GM21576 (cell line): ENCODE measurements at regions not wholly inside any gene's neighbourhood (a gene's known extent, or its start where the extent isn't known, plus 50 kb on each side); places are given as distances from the start of the nearest gene placed in this dataset.
"Not testable (repeated sequence)": the region's sequence is repeated elsewhere in the genome, so short reads cannot be mapped to it uniquely, and the experiment has no call there.

ENCODE experiments used
- ATAC-seq: cut with Tn5 transposase; IDR thresholded peaks from one replicate; pipeline ENCODE4 v1.9.1; 2021; ENCODE audit warnings: mild to moderate bottlenecking, moderate library complexity; ENCODE audit not compliant: unreplicated experiment

DNA sequence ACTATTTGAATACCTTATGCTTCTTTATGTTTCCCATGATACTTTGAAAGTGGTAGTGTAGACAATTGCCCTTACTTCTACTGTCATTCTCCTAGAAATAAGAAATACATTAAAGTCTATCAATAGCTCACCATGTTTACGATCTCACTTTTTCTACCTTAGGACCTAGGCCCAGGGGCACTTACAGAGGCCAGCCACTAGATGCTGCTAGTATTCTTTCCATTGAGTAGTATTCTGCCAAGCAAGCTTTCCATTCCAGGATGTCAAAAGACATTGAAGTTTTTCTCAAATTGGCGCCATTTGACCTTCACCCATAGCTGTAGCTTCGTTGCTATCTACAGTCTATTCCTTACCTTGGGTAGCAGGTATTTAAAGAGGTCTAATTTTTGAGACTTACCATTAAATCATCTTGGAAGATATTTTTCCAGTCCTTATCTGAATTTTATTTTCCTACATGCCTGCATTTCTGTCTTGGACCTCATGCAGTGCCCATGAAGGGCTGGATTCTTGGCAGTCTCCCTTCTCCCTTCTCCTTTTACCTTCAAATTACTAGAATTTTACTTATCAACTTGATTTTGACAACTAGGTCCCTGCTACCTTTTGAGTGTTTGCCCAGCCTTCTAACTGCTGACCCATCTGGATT lies 246.0 kb upstream of the NUDT12 start:
- ATAC-seq = peak; percentile 91

DNA sequence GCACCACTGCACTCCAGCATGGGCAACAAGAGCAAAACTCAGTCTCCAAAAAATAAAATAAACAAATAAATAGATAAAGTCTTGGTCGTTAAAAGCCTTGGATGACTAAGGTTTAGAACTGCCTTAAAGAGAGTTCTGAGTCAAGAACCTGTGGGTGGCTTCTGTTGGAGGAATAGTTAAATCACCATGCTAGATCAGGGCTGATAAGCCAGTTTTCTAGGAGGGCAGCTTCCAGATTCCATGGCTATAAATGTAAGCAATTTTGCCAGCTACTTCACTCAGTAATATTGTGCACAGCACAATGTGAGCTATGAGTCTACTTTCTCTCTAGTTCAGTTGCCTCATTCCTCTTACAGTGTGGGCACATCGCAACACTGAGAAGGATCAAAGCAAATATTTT lies 242.1 kb upstream of the NUDT12 start:
- no peak for ATAC-seq

DNA sequence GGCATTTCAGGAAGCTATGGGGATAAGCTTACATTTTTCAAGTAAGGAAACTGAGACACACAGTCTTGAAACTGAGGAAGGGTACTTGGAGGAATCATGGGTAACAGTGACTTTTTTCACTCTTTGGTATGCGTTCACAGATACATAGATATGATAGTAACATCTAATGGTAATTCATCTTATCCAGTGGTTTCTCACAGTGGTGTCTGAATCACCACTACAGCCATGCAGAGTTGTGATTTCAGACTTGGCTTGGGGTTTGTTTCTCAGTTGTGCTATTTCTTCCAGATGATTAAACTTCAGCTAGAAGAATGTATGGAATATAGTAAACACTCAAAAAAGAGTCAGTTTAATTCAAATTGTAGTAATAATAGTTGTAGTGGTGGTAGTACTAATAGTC lies 239.1 kb upstream of the NUDT12 start:
- ATAC-seq = no peak

DNA sequence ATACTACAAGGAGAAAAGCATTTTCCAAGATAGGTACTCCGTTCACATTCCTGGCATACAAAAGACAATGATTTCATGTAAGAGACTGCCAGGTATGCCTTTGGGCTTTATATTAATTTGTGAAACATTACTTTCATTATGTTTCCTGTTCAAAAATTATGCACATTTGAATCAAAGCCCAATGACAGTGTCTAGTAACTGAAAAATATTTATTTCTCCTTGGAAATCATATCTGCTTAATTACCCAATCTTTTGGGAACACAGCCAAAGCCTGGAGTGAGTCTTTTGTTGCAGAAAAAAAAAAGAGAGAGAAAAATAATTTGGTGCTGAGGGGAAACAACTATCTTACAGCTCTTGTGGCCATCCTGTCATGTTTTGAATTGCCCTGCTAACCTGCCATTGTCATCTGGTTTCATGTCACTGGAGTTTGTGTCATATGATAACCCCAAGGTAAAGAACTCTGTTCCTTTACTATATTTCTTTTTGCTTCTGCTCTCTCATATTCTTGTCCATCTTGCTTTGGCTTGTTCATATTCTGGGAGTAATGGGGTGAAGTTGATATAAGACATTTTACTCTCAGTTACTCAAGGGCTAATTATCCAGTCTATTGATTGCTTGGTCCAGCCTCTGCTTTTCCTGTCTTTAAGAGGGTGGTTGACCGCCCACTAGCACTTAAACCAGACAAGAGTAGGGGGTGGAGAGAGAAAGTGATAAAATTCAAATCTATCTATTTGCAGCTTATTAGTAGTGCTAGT lies 238.3 kb upstream of the NUDT12 start:
- ATAC-seq = no peak

DNA sequence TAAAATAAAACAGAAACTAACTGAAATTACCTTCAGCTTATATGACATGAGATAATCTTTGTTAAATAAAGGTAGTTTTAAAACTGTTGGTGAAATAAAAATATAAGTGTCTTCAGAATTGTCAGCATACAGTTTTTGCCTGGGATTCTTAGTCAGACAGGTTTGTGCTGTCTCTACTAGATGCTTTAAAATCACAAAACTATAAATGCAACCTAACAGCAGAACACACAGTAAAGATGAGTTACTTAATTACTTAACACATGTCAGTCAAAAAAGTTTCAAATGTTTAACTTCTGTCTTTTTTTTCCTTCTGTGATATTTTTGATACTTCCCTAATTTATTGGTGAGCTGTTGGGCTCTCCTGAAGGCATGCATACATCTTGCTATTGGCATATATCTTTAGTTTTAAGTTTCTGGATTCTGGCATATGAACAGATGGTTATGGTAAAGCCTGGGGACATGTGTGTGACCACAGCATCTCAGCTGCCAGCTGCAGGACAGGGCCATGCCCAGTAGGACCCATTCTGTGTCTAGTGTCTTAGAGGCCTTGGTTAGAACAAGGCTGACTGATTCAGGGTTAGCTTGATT lies 231.1 kb upstream of the NUDT12 start:
- no peak for ATAC-seq

DNA sequence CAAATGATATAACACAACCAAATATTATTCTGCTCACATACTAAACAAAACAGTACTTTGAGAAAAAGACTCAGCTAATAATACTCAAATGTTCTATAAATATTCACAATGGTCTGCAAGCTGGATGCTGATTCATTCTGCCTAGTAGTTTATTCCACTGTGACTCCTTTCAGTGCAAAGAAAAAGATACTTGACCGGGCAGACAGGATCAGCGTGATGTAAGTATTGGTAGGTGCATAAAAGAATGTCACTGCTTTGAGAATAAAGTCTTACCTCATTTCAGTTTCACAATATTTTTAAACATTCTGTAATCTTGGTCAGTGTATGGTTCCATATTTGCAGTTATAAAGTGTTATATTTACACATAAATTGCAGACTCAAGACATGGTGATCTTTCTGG lies 223.0 kb upstream of the NUDT12 start:
- no peak for ATAC-seq

DNA sequence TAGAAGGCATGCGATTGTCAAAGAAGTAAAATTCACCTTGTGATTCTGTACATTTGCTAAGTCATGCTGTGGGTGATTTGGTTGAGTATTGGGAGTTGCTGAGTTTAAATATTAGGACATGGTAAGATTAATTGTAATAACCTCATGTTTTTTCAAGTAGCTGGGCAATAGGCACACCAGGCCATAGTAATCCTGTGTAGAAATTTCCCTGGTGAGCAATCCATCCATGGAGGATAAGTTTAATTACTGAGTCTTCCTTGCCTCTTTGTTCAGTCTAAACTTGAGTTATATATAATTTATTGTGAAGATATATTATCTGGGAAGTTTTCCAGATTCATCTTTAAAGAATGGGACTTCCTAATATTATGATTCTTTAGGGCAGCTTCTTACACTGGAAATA lies 221.1 kb upstream of the NUDT12 start:
- no peak for ATAC-seq

DNA sequence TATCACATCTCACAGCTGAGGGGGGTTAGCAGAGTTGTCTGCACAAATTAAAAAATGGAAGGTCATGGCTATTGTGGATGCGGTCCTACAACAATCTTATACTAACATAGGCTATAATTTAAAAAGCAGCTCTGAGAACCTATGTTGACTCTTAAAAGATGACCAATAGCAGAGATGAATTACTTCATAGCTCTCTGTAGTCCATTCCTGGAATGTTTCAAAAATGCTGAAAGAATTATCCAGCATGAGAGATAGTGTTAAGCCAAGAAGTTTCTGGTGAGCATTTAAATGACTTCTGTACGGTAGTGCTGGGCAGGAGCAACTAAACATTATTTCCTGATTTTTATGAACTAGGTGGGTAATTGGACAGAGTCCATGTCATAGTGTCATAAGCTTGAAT lies 218.2 kb upstream of the NUDT12 start:
- no peak for ATAC-seq

DNA sequence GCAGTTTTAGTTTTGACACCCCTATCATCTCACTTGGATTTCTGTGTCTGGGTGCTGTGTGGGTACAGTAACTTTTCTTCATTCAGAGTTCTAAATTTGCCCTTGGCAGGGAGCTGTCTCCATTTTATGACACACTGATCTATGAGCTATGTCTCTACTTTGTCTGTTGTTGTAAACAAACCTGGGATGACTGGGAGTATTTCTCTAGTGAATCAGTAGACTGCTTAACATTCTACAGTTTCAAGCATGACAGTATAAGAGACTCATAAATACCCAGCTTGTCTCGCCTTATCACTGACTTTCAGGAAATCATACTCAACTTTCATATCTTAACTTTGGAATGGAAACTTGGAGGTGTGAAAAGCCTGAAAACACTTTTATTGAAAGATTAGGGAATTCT lies 212.1 kb upstream of the NUDT12 start:
- no peak for ATAC-seq

DNA sequence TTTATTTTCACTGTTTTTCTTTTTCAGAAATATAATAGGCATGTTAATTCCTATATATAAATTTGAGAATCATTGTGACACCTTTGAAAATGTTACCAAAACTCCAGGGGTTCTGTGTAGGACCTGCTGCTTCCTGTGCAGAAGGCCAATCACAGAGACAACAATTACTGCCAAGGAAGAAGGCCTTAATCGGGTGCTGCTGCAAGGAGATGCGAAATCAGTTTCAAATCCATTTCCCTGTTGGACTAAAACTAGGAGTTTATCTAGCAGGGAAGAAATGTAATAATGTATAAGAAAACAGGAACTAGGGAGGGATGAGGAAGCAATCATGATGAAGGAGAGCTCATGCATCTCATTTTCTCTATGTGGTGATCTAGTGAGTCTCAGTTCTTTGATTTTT lies 209.7 kb upstream of the NUDT12 start:
- ATAC-seq = no peak

DNA sequence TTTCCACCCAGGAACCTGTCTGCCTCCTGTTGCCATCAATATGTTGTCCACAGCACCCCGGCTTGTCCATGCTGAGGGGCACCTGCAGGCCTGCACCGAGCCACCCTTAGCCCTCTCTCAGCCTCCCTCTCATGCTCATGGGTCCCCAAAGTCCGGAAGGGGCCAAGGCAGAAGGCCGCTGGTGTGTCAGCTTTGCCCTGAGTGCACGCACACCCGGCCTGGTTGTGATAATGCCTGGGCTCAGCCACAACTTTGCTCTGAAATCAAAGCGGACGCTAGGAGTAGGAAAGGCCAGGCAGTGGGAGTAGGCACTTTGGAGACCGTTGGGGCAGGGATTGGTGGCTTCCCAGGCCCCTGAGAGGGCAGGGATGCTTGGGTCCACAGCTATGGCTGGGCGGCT lies 201.8 kb upstream of the NUDT12 start:
- ATAC-seq = no peak

DNA sequence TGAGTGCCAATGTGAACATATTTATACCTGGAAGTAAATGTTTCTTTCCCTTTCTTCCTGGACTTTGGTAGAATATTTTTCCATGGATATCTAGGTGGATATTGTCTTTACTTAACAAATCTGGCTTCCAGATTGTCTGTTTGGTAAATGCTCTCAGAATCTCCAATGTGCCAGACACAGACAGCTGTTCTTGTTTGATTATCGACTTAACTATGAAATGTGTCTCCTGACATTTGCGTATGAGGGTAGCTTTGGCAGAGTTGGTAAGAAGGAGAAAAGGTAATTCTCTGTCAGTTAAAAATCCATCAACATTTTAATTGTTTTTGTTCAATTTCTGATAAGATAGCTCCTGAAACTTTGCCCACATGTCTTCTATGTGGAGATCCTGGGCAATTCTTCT lies 196.4 kb upstream of the NUDT12 start:
- no peak for ATAC-seq

DNA sequence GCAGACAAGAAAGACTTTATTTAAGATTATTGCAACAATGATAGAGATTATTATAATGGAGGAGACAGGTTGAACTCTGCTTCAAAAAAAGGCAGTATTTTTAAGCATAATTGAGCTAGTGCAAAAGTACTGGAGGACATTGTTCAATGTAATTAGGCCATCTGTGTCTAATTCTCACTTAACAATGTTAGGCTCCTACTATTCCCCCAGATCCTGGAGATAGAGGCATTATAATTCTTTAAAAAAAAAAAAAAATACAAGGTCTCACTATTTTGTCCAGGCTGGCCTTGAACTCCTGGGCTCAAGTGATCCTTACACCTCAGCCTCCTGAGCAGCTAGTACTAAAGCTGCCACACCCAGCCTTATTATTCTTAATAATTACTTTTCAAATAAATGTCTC lies 193.4 kb upstream of the NUDT12 start:
- no peak for ATAC-seq

DNA sequence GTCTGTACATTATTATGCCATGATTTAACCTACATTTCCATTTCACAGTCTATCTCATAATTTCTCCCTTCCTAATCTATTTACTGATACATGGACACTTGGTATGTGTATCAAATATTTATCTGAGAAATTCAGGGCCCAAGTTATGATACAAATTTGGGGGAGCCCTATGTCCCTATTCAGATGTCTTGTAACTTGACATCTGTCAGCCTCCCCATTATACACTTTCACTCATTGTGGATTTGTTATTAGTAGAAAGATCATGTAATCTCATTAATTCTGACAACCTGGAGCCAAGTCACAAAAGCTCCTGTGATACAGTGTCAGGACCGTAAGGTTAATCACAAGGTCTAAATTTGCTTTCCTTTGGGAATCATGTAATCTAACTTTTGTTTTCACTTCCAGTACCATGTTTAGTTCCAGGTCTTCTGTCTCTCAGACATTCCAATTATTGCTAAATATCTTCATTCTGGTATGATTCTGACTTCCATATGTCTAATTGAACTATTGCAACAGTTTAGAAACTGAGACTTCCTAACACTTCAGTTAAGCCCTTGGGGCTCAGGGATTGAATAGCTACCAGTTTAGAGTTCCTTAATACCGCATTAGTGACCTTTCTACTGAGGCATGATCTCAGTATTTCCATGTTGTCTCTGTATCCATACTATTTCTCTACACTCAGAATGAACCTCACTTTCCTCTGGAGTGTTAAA lies 182.9 kb upstream of the NUDT12 start:
- ATAC-seq = no peak

DNA sequence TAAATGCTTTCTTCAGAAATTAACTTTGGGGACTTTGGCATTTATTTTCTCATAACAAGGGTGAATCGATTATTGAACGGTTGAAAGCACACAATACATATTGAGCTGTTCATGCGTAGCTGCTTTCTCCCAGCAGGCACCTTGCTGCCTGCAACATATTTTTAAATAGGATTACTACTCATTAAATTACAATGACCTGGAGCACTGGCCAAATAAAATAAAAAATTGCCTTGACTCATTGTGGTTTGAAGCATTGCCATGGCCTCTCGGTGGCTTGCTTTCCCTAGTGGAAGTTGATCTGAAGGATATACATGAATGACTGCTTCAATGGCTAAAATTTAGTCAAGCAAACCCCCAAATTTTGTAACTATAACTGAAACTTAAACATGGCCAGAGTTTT lies 181.6 kb upstream of the NUDT12 start:
- no peak for ATAC-seq

DNA sequence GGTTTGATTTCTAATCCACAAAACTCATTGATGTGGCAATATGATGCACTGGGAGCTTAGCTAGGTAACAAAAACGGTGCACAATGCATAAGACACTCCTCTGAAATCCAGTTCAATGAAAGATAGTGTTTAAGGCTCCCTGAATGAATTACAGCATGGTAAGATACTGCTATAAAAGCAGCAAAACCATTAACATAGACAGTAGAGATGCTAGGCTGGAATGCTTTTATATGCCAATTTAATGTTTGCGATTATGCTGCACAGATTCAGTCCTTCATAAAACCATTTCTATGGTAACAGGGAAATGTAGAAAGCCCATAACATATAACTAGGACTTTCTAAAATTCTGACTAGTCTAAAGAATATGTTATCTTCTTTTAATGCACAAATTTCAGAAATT lies 180.8 kb upstream of the NUDT12 start:
- ATAC-seq = no peak

DNA sequence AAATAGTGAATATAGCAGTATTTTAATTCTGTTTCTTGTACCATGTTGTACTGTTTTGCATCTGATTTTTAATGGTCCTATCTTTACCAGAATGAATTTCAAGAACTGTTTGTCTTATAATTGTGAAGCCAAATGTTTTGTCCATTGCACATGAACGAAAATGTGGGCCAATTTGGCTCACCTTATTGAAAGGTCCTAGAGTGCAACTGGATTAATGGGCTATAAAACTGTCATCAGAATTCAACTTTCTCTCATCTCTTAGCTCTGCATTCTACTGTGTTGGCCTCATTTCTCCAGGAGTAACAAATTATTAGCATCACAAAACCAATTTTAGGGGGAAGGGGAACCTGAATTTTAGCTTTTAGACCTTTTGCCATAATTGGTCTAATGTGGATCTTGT lies 179.4 kb upstream of the NUDT12 start:
- ATAC-seq = no peak

DNA sequence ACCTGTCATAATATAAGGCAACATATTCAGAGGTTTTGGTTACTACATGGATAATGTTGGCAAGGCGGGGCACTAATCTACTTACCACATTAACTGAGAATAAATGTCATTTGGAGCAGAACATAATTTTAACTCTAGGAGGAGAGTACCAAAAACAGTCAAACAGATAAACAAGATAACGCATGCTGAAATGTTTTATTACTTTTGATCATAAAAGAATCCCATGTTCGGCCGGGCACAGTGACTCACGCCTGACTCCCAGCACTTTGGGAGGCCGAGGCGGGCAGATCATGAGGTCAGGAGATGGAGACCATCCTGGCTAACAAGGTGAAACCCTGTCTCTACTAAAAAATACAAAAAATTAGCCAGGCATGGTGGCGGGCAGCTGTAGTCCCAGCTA lies 173.8 kb upstream of the NUDT12 start:
- ATAC-seq = not testable (repeated sequence)

DNA sequence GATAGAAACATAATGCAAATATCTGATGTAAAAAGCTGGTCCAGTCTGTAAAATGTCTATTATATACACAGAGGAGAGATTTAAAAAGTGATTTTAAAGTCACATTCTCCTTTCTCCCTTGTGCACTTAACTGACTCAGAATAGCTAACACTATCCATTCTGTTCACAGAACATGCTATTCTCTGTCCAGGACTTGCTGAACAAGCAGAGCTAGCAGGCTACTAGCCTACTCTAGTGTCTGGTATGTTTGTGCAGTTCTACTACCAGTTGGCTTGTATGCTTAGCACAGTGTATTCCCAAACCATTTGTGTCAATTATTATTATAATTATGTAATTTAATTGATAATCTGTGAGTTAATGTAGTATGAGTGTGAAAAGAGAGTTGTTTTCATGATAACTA lies 161.7 kb upstream of the NUDT12 start:
- no peak for ATAC-seq

DNA sequence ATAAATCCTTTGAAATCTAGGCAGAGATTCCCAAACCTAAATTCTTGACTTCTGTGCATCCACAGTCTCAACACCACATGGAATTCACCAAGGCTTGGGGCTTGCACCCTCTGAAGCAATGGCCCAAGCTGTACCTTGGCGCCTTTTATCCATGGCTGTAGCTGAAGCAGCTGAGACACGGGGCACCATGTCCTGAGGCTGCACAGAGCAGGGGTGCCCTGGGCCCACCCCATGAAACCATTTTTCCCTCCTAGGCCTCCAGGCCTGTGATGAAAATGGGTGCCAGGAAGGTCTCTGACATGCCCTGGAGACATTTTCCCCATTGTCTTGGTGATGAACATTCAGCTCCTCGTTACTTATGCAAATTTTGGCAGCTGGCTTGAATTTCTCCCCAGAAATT lies 158.6 kb upstream of the NUDT12 start:
- no peak for ATAC-seq

DNA sequence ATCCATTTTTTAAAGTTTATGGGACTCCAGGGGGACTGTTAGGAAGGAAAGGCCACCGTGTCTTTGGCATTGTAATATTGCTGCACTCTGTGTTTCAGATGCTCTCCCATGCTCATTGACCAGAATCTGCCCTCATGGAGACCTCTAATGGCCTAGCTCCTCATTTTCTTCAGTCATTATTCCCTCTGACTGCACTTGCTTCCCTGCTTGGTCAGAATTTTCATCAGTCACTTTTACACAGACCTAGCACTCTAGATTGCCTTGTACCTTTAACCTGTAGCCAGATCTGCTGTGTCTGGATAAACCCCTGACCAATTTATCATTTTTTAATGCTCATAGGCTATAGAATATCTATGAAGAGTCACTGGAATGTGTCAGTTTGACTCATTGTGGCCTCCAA lies 155.5 kb upstream of the NUDT12 start:
- ATAC-seq = no peak

DNA sequence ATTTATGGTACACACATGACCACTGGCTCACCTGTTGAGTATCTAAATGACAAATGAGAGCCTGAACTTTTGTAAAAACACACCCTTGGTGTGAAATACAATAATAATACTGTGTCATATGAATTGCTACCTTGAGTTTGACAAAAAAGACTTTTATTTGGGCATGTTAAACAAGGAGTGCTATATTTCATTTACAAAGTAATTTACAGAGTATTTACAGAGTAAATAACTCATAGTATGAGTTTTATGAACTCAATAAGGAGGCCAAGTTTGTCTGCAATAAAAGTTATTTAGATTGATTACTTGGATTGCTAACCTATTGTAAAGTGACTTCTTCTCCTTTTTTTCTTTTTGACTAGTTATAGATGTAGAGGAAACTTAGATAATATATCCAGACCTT lies 146.0 kb upstream of the NUDT12 start:
- no peak for ATAC-seq
